Bronchial epithelial cell (primary cell): ENCODE measurements at regions not wholly inside any gene's neighbourhood (a gene's known extent, or its start where the extent isn't known, plus 50 kb on each side); places are given as distances from the start of the nearest gene placed in this dataset.

Experiments used
- DNase-seq: peaks from one replicate; pipeline ENCODE4 v3.0.0-alpha.2; 2010; ENCODE audit warnings: low read depth
- FAIRE-seq: peaks from 2 replicates; lab custom pipeline; 2011; peaks lifted over from hg19 to GRCh38; lab: Jason Lieb, UNC
- H3K27me3 ChIP-seq: 2 replicates; pipeline ENCODE4 v1.5.1; 2011; ENCODE audit warnings: low read length; ENCODE audit not compliant: control insufficient read depth, insufficient read depth
- H3K36me3 ChIP-seq: 2 replicates; pipeline ENCODE4 v1.5.1; 2011; ENCODE audit warnings: low read length; ENCODE audit not compliant: control insufficient read depth, insufficient read depth
- H3K4me3 ChIP-seq: 2 replicates; pipeline ENCODE4 v1.5.1; 2011; ENCODE audit warnings: mild to moderate bottlenecking, low read depth, low read length, control low read depth
- TF ChIP-seq, protein P1 (sequence below): IDR thresholded peaks from 2 replicates; pipeline ENCODE4 v1.5.1; 2011; ENCODE audit warnings: mild to moderate bottlenecking, moderate library complexity, low read length, control low read depth, inconsistent platforms; ENCODE audit not compliant: insufficient read depth, severe bottlenecking

DNA sequence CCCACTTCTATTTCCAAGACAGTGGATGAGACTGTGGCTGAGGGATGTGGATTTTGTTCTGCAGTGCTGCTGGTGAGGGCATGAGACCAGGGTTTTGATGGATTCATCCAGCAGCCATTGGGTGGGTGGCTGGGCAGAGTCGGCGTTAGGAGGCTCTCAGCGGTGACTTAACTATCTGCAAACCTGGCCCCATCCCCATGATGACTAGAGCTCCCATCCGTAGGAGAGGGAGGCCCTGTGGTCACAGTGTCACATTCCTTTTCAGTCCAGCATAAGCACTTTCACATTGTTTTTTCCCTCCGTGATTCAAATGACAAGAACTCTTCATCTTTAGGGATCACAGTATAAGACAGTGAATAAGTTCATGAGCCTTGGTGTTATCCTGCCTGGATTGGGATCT, 60.4 kb upstream of the SPRY4 start:
- Histone ChIP-seq H3K4me3 (no peak overlapping the region), H3K36me3 (no peaks in the 10 kb centered on the region), H3K27me3 (no peaks in the 10 kb centered on the region)
- no peak for FAIRE-seq
- no peak for DNase-seq
- TF ChIP-seq, protein P1, sequence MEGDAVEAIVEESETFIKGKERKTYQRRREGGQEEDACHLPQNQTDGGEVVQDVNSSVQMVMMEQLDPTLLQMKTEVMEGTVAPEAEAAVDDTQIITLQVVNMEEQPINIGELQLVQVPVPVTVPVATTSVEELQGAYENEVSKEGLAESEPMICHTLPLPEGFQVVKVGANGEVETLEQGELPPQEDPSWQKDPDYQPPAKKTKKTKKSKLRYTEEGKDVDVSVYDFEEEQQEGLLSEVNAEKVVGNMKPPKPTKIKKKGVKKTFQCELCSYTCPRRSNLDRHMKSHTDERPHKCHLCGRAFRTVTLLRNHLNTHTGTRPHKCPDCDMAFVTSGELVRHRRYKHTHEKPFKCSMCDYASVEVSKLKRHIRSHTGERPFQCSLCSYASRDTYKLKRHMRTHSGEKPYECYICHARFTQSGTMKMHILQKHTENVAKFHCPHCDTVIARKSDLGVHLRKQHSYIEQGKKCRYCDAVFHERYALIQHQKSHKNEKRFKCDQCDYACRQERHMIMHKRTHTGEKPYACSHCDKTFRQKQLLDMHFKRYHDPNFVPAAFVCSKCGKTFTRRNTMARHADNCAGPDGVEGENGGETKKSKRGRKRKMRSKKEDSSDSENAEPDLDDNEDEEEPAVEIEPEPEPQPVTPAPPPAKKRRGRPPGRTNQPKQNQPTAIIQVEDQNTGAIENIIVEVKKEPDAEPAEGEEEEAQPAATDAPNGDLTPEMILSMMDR, result no peak

GRCh38 chr5:142384014-142384413, 59.2 kb upstream of the SPRY4 start:
- no peak for FAIRE-seq
- no peaks in the 10 kb centered on the region for H3K27me3 ChIP-seq
- no peak overlapping the region for H3K4me3 ChIP-seq
- DNase-seq, result no peak
- TF ChIP-seq, protein P1, result no peak
- H3K36me3 ChIP-seq, result no peaks in the 10 kb centered on the region

GRCh38 chr5:142382186-142382585, 57.4 kb upstream of the SPRY4 start:
- no peak for FAIRE-seq
- Histone ChIP-seq H3K36me3 (no peaks in the 10 kb centered on the region), H3K4me3 (no peak overlapping the region), H3K27me3 (no peaks in the 10 kb centered on the region)
- TF ChIP-seq, protein P1, result no peak
- DNase-seq, result no peak

DNA sequence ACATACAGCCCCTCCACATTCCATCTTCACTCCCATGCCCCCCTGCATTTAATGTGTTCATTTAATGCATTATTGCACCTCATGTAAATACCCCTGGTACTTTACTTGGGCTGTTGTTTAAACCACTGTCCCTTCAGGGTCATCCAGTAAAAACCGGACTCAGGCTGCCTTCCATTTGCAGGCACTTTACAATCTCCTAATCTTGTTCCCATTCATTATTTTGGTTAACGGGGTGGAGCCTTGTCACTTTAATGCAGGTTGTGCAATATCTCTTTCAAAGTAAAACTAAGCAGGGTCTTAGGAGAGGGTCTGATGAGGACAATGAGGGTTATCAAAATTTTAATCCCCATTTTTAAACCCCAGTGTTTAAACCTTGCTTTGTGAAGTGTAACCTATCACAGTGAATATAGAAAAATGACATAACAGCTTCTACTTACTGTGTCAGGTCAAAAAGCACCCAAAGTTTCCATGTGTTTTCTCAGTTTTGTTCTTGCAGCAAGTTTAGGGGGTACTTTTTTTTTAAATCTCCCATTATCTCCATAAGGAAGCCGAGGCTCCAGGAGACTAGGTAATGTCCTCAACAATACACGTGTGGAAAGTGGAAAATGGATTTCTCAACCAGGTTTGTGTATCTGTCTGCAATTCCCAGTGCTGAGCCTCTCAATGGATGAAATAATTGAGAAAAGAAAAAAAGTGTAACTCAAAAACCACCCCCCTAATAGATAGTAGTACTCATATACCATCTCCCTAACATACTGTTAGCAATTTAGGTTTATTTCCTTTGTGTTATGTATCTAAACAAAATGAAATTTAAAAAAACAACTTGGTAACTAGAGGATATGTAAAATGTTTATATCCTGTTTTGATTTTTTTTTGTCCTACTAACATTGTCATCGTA, 54.2 kb upstream of the SPRY4 start:
- DNase-seq, result no peak
- no peak for FAIRE-seq
- H3K4me3 ChIP-seq, result no peak overlapping the region
- TF ChIP-seq, protein P1, result no peak
- H3K27me3 ChIP-seq, result no peaks in the 10 kb centered on the region
- H3K36me3 ChIP-seq, result no peaks in the 10 kb centered on the region

DNA sequence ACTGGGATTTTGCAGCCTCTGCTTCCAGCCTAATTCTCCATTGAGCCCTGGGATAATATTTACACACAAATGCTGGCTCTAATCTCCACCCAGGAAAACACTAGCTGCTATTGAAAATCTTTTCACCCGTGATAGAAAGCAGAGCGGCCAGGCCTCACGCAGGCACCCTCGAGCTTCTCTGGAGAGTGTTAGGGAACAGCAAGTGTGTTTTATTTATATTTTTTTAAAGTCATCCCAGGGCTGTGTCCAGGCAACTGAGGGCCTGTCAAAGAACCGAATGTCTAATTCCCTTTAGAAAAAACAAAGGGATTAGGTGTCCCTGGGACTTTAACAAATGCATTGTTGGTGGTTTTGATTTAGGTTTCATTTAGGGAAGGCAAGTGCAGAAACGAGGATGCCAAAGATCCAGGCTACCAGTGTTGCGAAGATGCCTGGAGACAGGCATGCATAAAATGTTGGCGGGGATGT, 51.2 kb upstream of the SPRY4 start:
- Histone ChIP-seq H3K27me3 (no peaks in the 10 kb centered on the region), H3K4me3 (no peak overlapping the region), H3K36me3 (no peaks in the 10 kb centered on the region)
- DNase-seq (no peak), FAIRE-seq (no peak)
- TF ChIP-seq, protein P1, result no peak
